Activated T-cell treated with anti-CD3 and anti-CD28 coated beads for 48 hours (primary cell): ENCODE measurements at regions not wholly inside any gene's neighbourhood (a gene's known extent, or its start where the extent isn't known, plus 50 kb on each side); places are given as distances from the start of the nearest gene placed in this dataset.
"Not testable (repeated sequence)": the region's sequence is repeated elsewhere in the genome, so short reads cannot be mapped to it uniquely, and the experiment has no call there.

Experiments
- DNase-seq: peaks from one replicate; pipeline ENCODE4 v3.0.0-alpha.2; 2020; ENCODE audit warnings: low read depth

DNA sequence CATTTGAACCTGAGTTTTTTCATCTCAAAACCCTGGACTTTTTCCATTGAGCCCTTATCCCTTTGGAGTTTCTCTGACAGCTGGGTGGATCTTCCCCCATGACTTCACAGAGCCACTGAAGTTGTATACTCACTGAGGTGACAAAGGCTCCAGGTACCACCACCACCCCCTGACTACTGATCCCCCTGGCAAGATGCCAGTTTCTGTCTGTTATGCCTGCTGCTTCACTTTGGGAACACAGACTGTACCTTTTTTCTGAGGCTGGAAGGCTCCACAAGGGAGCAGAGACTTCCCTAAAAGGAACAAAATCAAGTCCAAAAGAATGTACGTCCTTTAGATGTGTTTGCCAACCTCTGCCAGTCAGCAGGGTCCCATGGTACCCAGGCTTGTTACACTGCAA is 160.3 kb upstream of the JADE1 start:
- DNase-seq, result no peak

DNA sequence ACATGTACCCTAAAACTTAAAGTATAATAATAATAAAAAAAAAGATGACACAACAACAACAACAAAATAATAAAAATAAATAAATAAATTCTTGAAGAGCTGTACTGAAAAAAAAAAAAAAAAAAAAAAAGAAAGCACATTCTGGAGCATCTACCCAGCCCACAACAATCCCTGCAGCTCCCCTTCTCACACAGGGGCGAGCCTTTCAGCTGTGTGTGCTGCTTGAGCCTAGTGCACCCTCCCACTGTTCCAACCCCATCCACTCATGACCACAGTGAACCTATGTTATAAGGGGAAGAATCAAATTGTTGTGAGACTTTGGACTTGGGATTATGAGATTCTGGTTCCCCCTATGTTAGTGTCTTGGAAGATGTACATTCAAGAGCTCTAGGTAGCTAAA is 161.5 kb upstream of the JADE1 start:
- no peak for DNase-seq

DNA sequence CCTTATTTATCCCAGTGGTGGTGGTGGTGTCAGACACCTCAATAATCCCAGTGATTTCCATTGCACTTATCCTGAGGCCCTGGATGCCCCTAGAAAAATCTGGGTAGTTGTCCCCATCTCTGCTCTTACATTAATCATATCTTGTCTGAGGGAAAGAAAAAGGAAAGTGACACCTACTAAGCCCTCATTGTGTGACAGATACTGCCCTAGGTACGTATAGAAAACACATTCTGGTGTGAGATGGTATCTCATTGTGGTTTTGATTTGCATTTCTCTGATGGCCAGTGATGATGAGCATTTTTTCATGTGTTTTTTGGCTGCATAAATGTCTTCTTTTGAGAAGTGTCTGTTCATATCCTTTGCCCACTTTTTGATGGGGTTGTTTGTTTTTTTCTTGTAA is 162.6 kb upstream of the JADE1 start:
- DNase-seq, result not testable (repeated sequence)

DNA sequence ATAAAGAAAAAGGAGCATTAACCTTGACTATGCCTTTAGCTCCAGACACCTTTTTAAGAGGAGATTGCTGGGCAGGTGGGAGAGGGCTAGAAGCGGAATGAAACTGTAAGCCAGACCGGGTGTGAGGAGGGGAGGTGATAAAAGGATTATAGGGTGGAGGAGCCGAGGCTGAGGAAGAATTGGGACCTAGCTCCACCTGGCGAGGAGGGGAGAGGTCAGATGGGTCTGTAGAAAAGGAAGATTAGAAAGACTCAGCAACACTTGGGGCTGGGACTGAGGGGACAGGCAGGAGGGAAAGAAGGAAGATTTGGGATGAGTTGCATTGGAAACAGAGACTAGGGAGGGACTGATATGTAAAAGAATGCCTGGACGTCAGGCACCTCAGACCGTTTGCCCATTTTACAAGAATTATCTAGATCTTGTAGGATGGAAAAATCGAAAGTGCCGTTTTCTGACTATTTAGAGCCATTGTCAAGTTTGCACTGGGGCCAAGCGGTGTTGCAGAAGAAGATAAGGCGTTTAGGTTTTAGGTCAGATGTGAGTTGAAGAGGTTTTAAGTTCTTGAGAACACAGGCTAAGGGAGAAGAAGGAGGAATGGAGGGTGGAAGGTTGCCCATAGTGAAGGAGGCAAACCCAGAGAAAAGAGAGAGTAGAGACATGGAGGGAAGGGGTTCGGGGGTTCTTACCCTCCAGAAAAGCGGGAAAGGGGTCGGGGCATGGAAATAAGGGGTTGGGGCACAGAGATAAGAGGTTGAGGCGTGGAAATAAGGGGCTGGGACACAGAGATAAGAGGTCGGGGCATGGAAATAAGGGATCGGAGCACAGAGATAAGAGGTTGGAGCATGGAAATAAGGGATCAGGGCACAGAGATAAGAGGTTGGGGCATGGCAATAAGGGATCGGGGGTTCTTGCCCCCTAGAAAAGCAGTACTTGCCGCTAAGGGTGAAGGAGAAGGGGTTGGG is 164.5 kb upstream of the JADE1 start:
- not testable (repeated sequence) for DNase-seq

DNA sequence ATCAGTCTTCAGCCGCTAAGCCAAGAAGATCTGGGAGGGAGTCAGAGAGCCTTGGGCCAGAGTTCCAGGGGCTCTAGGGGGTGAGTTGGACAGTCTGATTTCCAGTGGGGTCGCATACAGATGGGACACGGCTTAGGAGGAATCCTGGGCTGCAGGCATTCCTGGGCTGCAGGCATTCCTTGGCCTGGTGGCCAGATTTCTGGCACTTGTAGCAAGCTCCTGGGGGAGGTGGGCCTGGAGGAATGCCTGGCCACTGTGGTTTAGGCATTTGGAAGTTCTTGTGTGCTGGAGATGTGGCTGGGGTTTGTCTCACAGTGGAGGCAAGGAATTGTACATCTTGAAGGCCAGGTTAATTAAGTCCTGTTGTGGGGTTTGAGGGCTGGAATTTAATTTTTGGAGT is 165.4 kb upstream of the JADE1 start:
- DNase-seq, result not testable (repeated sequence)

DNA sequence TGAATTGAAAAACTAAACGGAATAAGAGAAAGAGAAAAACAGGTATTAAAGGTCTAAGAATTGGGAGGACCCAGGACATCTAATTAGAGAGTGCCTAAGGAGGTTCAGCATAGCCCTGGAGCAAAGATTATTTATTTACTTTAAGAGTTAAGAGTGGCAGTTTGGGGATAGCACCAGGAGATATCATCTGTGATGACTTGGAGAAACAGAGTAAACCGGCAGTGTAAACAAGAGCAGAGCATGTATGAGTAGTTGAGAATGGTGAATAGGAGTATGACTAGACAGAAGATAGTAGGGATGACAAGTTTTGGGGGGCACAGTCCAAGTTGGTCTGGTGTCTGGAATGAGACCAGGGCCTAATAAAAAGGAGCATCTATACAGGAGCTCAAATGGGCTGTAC is 167.9 kb upstream of the JADE1 start:
- DNase-seq, result not testable (repeated sequence)

DNA sequence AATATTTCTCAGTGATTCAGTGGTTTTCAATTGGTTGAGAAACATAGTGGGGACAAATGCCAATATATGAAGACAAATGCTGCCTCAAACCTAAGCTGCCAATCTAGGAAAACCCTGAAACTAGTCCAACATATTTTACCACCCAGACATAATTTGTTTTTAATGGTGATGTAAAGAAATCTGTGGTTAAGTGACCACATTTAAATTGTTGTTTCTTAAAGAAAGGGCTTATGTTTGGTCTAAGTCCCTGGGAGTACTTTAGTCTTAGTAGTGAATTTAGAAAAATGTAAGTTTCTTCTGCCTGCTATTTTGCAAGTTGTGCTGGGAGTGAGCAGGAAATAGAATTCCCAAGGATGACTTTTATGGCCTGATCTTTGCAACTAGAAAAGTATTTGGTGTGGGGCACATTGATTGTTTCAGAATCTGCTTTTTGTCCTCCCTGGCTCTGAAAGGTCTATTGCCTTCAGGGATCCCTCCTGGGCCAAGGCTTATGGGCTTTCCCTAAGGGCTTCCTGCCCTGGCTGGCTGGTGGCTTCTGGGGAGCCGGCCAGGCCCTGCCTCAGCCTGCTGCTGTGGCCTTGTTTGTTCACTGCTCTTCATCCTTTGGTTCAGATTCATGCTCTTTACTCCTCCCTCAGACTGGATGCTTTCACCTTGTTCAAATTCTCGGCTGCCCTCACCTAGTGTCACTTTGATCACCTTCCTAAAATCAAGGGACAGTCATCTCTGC is 169.8 kb upstream of the JADE1 start:
- DNase-seq, result no peak

DNA sequence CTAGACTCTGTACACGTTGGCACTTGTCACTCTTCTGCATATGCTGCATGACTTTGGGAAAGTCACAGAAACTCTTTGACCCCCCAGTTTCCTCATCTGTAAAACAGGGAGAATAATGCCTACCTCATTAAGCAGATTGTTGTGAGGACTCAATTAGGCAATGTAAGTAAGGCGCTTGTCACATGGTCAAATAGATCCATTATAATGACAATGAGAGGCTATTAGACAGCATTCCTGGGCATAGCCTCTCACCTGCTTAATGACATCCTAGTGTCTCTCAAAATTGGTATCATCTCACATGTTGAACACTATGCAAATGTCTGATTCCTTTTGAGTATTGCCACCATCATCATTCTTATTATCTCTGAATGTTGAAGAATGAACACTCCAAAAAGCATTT is 172.6 kb upstream of the JADE1 start:
- no peak for DNase-seq

DNA sequence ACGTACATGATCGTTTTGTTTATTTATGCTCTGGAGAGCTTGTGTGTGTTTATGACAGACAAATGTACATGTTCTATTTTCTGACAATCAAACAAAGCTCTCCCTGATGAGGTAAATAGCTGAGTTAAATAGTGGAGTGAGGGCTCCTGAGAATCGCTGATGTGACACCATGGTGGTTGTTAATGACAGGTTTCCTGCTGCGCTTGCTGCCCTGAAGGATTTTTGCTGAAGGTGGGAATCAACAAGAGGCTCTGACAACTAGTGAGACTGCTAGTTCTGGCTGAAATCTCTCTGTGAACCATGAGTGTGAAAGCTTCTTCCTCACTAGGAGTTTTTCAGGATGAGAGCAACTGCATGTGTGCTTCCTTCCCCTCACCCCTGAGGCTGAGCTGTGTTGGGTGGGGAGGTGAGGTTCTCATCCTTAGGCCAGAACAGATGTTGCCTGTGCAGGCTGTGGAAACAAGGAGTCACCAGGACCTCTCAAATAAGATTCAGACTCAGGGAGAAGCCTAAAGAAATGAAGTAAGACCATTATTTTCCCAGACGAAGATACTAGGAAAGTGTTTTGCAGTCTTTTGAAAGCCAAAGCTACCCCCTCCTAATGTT is 173.4 kb upstream of the JADE1 start:
- no peak for DNase-seq

DNA sequence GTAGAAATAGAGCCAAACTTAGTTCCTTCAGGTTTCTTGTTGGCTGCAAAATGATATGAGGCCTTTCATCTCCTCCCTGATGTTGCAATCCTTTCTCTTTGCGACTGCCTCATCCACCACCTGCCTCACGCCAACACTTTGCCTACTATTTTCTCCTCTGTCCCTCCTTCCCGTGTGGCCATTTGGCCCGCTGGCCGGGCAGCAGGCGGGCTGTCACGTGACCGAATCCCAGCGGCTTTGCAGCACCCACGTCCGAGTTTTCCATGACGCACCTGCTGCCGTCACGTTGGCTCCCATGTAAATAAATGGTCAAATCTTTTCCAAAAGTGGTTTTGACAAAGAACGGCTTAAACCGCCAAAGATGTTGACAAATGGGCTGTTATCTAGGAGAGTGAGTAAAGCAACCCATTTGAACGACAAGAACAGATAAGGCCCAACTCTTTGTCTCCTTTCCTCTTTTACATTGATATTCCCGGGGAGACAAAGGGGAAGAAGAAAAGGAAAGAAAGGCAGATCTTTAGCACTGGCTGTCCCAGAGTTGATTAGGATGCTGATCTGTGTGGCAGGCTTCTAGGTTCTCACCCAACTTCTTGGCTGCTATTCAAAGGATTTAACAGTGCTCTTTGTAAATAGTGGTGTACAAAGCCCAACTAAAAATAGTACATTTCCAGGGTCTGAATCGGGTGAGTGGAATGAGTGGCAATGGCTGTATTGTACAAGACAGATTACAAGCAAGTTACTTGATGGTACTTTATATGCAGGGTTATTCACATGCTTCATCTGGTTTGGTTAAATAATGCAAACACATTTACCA is 174.2 kb upstream of the JADE1 start:
- no peak for DNase-seq

DNA sequence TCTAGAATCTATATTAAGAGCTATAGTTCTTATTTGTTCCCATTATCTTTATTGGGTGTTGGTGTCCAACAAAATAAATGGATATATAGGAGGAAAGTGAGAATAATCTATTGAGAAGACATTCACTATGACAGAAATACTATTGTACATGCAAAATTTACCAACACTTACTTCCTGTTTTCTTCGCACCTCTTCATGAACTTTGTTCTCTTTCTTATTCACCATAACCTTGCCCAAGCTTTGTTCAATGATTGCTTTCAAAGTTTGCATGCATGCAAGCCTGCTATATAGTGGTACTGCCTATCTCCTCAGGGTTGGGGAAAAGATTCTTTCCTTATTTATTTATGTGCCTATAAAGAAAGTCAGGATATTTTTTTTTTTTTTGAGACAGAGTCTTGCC is 176.4 kb upstream of the JADE1 start:
- DNase-seq, result no peak

DNA sequence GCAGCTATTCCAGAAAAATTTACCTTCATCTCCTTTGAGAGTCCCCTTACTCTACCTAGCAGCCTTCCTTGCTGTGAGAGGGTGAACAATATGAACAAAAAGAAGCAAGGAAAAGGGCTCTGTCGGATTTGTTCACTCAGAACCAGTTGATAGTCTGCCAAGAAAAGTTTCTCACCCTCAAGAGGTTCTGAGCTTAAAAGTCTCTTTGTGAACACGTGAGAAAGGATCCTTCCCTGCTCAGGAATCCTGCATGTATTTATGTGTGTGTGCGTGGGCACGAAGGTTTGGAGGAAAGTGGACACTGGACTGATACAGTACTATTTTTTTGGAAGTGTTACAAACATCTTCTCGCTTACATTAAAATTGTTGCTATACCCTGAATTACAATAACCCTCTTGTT is 178.6 kb upstream of the JADE1 start:
- no peak for DNase-seq

DNA sequence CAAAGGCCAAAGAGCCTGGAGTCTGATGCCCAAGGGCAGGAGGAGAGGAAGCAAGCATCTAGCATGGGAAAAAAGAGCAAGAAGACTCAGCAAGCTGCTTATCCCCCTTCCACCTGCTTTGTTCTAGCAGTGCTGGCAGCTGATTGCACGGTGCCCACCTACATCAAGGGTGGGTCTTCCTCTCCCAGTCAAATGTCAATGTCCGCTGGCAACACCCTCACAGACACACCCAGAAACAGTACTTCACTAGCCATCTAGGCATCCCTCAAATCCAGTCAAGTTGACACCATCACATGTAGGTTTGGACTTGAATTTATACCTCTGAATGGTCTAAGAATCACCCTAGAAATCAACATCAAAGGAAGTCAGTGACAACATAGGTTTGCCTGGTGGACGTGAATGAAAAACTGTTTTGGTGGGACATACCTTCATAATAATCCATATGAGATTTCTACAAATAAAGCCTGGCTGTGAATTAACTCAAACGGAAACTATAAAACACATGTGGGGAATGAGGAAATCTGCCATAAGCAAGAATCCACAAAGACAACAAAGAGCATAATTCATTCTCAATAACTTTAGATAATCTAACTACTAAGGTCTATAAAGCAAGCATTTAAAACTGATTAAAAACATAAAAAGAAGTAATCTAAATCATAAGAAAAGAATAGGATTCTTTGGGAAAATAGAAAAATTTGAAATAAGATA is 185.8 kb upstream of the JADE1 start:
- no peak for DNase-seq

DNA sequence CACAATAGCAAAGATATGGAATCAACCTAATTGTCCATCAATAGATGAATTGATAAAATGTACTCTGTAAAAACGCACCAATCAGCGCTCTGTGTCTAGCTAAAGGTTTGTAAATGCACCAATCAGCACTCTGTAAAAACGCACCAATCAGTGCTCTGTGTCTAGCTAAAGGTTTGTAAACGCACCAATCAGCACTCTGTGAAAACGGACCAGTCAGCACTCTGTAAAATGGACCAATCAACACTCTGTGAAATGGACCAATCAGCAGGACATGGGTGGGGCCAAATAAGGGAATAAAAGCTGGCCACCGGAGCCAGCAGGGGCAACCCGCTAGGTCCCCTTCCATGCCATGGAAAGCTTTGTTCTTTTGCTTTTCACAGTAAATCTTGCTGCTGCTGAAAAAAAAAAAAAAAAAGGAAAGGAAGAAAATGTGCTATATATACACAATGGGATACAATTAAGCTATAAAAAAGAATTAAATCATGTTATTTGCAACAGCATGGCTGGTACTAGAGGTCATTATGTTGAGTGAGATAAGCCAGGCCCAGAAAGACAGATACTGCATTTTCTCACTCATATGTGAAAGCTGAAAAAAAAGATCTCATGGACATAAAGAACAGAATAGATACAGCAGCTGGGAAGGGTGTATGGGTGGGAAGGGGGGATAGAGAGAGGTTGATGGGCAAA is 189.1 kb upstream of the JADE1 start:
- DNase-seq, result not testable (repeated sequence)

DNA sequence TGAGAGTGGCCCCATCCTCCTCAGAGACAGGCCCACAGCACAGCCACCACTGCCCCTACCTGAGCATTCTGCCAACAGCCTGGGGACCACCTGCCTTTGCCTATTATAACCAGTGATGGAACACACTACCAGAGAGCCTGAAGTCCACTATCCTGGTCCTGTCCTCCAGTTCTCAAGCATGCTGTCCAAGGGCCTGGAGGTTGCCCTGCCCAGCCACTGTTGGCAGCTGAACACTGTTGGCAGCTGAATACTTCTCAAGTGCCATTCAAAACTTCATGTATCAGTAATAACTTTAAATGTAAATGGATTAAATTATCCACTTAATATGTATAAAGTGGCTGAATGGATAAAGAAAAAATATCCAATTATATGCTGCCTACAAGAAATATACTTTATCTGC is 194.3 kb upstream of the JADE1 start:
- DNase-seq, result no peak

DNA sequence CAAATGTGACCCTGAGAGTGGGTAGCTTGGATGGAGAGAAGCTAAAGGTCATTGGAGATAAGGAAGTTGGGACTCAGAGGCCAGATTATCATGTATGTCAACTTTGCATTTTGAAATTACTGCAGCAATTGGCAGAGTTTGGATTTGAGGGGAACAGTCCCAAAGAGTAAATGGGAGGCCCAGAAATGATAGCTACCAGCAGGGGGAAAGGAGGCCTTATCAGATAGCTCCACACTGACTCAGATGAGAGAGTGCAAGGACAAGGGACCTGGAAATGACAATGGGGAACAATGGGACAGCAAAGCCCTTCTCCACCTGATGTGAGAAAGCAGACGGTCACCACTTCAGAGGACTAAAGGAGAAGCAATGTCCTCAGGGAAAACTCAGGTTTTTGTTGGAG is 201.5 kb upstream of the JADE1 start:
- DNase-seq, result no peak

DNA sequence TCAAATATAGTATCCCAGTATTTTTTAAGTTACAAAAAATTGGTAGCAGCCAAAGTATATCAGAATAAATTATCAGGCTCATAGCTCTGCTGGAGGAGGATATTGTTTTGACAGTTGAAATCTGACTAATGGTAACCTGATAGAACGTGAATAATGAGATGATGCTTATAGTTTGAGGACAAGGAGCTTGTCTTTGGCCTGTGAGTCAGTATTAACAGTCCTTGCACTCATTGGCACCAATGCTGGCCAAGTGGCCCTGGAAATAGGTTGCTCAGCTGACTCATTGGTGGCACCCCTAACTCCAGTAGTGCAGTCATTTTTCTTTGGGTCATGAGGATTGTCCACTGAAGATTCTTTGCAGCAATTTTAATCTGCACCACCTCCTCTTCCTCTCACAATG is 203.3 kb upstream of the JADE1 start:
- no peak for DNase-seq

DNA sequence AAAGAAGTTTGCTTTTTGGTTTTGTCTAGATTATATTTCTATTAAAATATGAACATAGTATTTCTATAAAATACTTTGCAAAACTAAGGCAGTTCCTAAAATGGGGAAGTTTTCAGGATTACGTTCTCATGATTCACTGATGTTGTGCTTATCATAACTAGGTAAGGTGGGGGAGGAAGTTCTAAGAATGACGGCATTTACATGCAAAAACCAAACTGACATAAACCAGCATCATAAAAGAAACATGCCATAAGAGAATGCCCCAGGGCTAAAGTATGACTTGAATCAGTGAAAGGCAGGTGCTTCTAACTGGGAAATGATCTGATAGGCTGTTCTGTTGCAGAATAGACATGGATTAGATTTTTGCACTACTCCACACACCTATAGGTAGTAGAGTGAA is 204.7 kb upstream of the JADE1 start:
- no peak for DNase-seq

DNA sequence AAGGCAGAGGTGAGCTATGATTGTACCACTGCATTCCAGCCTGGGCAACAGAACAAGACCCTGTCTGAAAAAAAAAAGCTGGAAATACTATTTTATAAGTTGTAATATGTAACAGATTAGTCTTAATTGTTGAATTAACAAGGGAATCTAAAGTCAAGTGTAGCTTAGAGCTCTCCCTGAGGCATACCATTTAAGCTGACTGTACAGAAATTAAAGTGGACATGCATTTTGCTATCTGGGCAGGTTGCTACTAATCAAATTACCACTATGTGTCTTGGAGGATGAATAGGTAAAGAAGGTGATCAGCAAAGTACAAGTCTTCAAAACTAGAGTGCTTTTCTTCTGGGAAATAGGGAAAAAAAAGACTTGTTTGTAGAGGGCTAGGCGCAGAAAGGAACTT is 205.3 kb upstream of the JADE1 start:
- DNase-seq, result no peak

DNA sequence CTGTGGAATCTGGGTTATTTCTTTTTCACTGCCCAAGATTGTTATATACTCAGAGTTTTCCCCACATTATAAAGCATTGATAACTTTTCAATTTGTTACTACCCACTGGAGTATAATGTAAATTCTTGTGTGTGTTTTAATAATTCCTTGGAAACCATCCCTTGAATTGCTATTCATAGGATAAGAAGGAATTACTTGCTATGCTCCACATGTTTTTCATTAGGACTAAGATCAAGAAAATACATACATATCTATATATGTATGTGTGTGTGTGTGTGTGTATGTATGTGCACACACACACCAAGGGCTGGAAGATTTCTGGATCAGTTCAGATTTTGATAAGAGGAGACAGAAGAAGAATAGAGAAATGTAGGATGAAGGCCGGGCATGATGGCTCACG is 206.4 kb upstream of the JADE1 start:
- DNase-seq, result no peak
